ENCODE measurements at regions not wholly inside any gene's neighbourhood (a gene's known extent, or its start where the extent isn't known, plus 50 kb on each side); places are given as distances from the start of the nearest gene placed in this dataset.

- DNase-seq (ENCODE audit: low read depth in 2 of 2): no peak
Measured at GRCh38 chr14:62006116-62006731, 244.0 kb downstream of the SNAPC1 start.

GRCh38 chr14:62015243-62015642 lies 253.0 kb downstream of the SNAPC1 start:
- no peak for DNase-seq (ENCODE audit: low read depth in 2 of 2)

GRCh38 chr14:62015945-62016344 lies 253.7 kb downstream of the SNAPC1 start:
- DNase-seq (ENCODE audit: low read depth in 2 of 2): no peak

GRCh38 chr14:62017651-62018230 lies 255.5 kb downstream of the SNAPC1 start:
- no peak for DNase-seq (ENCODE audit: low read depth in 2 of 2)

- DNase-seq (ENCODE audit: low read depth in 2 of 2): no peak
Measured at GRCh38 chr14:62018606-62019005, 256.4 kb downstream of the SNAPC1 start.

- DNase-seq (ENCODE audit: low read depth in 2 of 2): no peak
Measured at GRCh38 chr14:62027958-62028357, 265.7 kb downstream of the SNAPC1 start.

- no peak for DNase-seq (ENCODE audit: low read depth in 2 of 2)
Measured at GRCh38 chr14:62029569-62029924, 267.3 kb downstream of the SNAPC1 start.

- DNase-seq (ENCODE audit: low read depth in 2 of 2): no peak
Measured at GRCh38 chr14:62030387-62030786, 268.2 kb downstream of the SNAPC1 start.

- DNase-seq (ENCODE audit: low read depth in 2 of 2): no peak
Measured at GRCh38 chr14:62031504-62031903, 269.3 kb downstream of the SNAPC1 start.

GRCh38 chr14:62053188-62053587 lies 291.0 kb downstream of the SNAPC1 start:
- DNase-seq (ENCODE audit: low read depth in 2 of 2): no peak

GRCh38 chr14:62056789-62057188 lies 294.6 kb downstream of the SNAPC1 start:
- no peak for DNase-seq (ENCODE audit: low read depth in 2 of 2)

GRCh38 chr14:62062645-62063044 lies 300.4 kb downstream of the SNAPC1 start:
- DNase-seq (ENCODE audit: low read depth in 2 of 2): no peak

- DNase-seq (ENCODE audit: low read depth in 2 of 2): no peak
Measured at GRCh38 chr14:62064751-62065323, 302.6 kb downstream of the SNAPC1 start.

- no peak for DNase-seq (ENCODE audit: low read depth in 2 of 2)
Measured at GRCh38 chr14:62066304-62066703, 304.1 kb downstream of the SNAPC1 start.

- no peak for DNase-seq (ENCODE audit: low read depth in 2 of 2)
Measured at GRCh38 chr14:62071039-62071438, 308.8 kb downstream of the SNAPC1 start.

GRCh38 chr14:62076368-62076767 lies 314.1 kb downstream of the SNAPC1 start:
- DNase-seq (ENCODE audit: low read depth in 2 of 2): no peak

- no peak for DNase-seq (ENCODE audit: low read depth in 2 of 2)
Measured at GRCh38 chr14:62076825-62077605, 314.8 kb downstream of the SNAPC1 start.

- no peak for DNase-seq (ENCODE audit: low read depth in 2 of 2)
Measured at GRCh38 chr14:62077676-62078261, 315.5 kb downstream of the SNAPC1 start.

GRCh38 chr14:62079038-62079437 lies 316.8 kb downstream of the SNAPC1 start:
- no peak for DNase-seq (ENCODE audit: low read depth in 2 of 2)

GRCh38 chr14:62081012-62081612 lies 318.9 kb downstream of the SNAPC1 start:
- no peak for DNase-seq (ENCODE audit: low read depth in 2 of 2)

GRCh38 chr14:62081951-62082350 lies 319.7 kb downstream of the SNAPC1 start:
- DNase-seq (ENCODE audit: low read depth in 2 of 2): no peak

GRCh38 chr14:62082779-62083178 lies 320.6 kb downstream of the SNAPC1 start:
- no peak for DNase-seq (ENCODE audit: low read depth in 2 of 2)

Data from stimulated activated CD4-positive, alpha-beta T cell treated with anti-CD3 and anti-CD28 coated beads, Interleukin-4, amount 100 ng/mL, for 48 hours (primary cell).